ENCODE measurements at regions not wholly inside any gene's neighbourhood (a gene's known extent, or its start where the extent isn't known, plus 50 kb on each side); places are given as distances from the start of the nearest gene placed in this dataset.

DNA sequence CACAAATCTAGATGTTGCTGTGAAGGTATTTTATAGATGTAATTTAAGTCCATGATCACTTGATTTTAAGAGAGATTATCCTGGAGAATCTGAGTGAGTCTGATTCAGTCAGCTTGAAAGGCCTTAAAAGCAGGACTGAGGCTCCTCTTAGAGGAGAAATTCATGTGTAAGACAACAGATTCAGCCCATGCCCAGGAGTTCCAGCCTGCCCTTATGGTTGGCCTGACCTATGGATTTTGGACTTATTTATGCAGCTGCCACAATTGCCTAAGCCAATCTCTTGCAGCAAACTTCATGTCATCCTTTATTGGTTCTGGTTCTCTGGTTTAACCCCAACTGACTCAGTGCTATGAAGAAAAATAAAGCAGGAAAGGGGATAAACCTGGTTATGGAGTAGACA is 296.5 kb upstream of the RASGRP1 start:
- DNase-seq = no peak
- no peaks in the 10 kb centered on the region for H3K36me3 ChIP-seq (ENCODE audit: control insufficient read depth, insufficient read depth, low read length)
- H3K4me1 ChIP-seq (ENCODE audit: control insufficient read depth, insufficient read depth, low read length, poor library complexity, severe bottlenecking) = no peaks in the 10 kb centered on the region
- H3K27me3 ChIP-seq (replicated peaks; ENCODE audit: control insufficient read depth, insufficient read depth, low read length, poor library complexity, severe bottlenecking) = no peaks in the 10 kb centered on the region
- no peak overlapping the region for H3K27ac ChIP-seq (ENCODE audit: insufficient read depth, low read length, poor library complexity, severe bottlenecking)
- no peak overlapping the region for H3K4me3 ChIP-seq (ENCODE audit: insufficient read depth, low read depth, low read length, poor library complexity, severe bottlenecking)
- H3K9me3 ChIP-seq (ENCODE audit: control insufficient read depth, low read length) = no peaks in the 10 kb centered on the region

DNA sequence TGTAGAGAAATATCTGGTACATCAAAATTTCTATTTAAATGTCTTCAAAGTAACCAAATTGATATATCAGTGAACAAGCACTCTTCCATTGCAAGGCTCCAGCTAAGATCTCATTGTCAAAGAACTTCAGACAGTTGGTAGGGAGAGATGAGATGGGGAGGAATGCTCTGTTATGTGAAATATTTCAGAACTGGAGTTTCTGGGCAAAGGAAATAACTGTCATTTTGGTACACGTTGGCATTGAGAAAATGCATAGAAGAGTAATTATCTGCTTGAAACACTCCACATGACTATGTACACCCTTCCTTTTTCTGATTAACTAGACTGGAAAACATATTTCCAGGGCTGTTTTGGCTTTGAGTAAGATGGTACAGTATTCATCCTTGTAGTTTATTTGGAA is 297.5 kb upstream of the RASGRP1 start:
- Histone ChIP-seq H3K27me3 (replicated peaks; ENCODE audit: control insufficient read depth, insufficient read depth, low read length, poor library complexity, severe bottlenecking) (no peaks in the 10 kb centered on the region), H3K27ac (ENCODE audit: insufficient read depth, low read length, poor library complexity, severe bottlenecking) (no peak overlapping the region), H3K4me1 (ENCODE audit: control insufficient read depth, insufficient read depth, low read length, poor library complexity, severe bottlenecking) (no peaks in the 10 kb centered on the region), H3K36me3 (ENCODE audit: control insufficient read depth, insufficient read depth, low read length) (no peaks in the 10 kb centered on the region), H3K9me3 (ENCODE audit: control insufficient read depth, low read length) (no peaks in the 10 kb centered on the region), H3K4me3 (ENCODE audit: insufficient read depth, low read depth, low read length, poor library complexity, severe bottlenecking) (no peak overlapping the region)
- no peak for DNase-seq

DNA sequence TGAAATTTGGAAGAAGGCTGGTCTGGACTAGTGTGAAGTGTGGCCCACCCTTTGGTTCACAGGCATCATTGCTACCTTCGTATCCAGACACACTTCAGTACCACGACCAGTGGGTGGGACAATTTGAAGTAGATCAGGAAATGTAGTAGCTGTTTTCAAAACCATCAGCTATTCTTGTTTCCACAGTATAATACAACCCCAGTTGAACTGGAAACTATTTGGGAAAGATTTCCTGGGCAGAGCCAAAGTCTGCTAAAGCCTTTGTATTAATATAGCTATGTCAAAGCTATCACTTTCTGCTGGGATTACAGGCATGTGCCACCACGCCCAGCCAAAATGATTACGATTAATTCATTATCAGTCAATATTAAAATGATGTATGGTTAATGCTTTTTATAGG is 298.8 kb upstream of the RASGRP1 start:
- H3K27ac ChIP-seq (ENCODE audit: insufficient read depth, low read length, poor library complexity, severe bottlenecking) = no peak overlapping the region
- DNase-seq = no peak
- no peak overlapping the region for H3K4me3 ChIP-seq (ENCODE audit: insufficient read depth, low read depth, low read length, poor library complexity, severe bottlenecking)
- H3K36me3 ChIP-seq (ENCODE audit: control insufficient read depth, insufficient read depth, low read length) = no peaks in the 10 kb centered on the region
- H3K9me3 ChIP-seq (ENCODE audit: control insufficient read depth, low read length) = no peaks in the 10 kb centered on the region
- H3K4me1 ChIP-seq (ENCODE audit: control insufficient read depth, insufficient read depth, low read length, poor library complexity, severe bottlenecking) = no peaks in the 10 kb centered on the region
- H3K27me3 ChIP-seq (replicated peaks; ENCODE audit: control insufficient read depth, insufficient read depth, low read length, poor library complexity, severe bottlenecking) = no peaks in the 10 kb centered on the region

DNA sequence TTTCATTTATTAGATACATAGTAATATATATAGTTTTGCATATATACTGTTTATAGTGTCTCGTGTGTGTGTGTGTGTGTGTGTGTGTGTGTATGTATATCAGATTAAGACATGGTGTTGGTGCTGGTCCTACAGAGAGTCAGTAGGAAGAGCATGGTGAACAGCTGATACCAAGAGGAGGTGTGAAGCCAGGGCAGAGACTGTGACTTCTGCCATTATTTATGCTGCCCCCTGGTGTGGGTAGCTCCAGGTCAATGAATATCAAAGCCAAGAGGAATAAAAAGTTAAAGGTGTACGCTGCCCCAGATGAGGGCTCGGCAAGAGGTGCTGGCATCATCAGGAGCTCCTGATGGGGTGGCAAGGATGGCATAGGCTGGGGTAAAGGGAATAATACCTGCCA is 299.5 kb upstream of the RASGRP1 start:
- no peak for DNase-seq
- no peaks in the 10 kb centered on the region for H3K9me3 ChIP-seq (ENCODE audit: control insufficient read depth, low read length)
- no peaks in the 10 kb centered on the region for H3K27me3 ChIP-seq (replicated peaks; ENCODE audit: control insufficient read depth, insufficient read depth, low read length, poor library complexity, severe bottlenecking)
- H3K4me1 ChIP-seq (ENCODE audit: control insufficient read depth, insufficient read depth, low read length, poor library complexity, severe bottlenecking) = no peaks in the 10 kb centered on the region
- H3K4me3 ChIP-seq (ENCODE audit: insufficient read depth, low read depth, low read length, poor library complexity, severe bottlenecking) = no peak overlapping the region
- H3K36me3 ChIP-seq (ENCODE audit: control insufficient read depth, insufficient read depth, low read length) = no peaks in the 10 kb centered on the region
- H3K27ac ChIP-seq (ENCODE audit: insufficient read depth, low read length, poor library complexity, severe bottlenecking) = no peak overlapping the region

DNA sequence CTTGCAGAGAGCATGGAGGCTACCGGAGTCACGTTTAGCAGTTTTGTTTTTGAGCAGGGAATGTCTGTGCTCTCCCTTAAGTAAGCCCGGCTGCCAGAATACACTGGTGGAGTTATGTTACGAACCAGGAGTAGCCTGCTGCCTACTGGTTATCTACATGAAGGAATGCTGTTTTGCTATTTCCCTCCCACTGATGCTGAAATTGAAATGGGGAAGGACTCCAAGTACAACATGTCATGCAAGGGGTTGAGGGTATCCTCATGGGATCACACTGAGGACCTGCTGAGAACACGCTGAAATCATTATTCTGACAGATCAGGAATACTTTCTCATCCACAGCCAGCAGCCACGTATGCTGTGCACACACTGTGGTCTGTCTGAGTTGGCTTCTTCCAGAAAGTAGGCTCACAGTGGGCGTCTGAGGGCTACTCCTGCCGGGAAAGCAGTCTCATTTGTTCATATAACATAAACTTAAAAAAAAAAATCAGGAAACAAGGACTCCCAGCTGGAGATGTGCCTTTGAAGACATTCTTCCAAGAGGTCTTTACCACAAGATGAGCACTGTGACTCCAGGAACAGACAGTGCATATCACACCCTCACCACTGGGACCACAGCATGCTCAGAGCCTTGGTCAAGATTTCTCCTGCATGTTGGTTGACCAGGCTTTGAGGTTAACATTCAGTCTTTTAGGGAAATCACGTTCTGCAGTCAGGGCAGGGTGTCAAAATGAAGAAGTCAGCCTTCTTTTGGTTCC is 300.4 kb upstream of the RASGRP1 start:
- H3K4me1 ChIP-seq (ENCODE audit: control insufficient read depth, insufficient read depth, low read length, poor library complexity, severe bottlenecking) = no peaks in the 10 kb centered on the region
- no peaks in the 10 kb centered on the region for H3K9me3 ChIP-seq (ENCODE audit: control insufficient read depth, low read length)
- no peaks in the 10 kb centered on the region for H3K36me3 ChIP-seq (ENCODE audit: control insufficient read depth, insufficient read depth, low read length)
- no peaks in the 10 kb centered on the region for H3K27me3 ChIP-seq (replicated peaks; ENCODE audit: control insufficient read depth, insufficient read depth, low read length, poor library complexity, severe bottlenecking)
- DNase-seq = no peak
- H3K4me3 ChIP-seq (ENCODE audit: insufficient read depth, low read depth, low read length, poor library complexity, severe bottlenecking) = no peak overlapping the region
- H3K27ac ChIP-seq (ENCODE audit: insufficient read depth, low read length, poor library complexity, severe bottlenecking) = no peak overlapping the region

DNA sequence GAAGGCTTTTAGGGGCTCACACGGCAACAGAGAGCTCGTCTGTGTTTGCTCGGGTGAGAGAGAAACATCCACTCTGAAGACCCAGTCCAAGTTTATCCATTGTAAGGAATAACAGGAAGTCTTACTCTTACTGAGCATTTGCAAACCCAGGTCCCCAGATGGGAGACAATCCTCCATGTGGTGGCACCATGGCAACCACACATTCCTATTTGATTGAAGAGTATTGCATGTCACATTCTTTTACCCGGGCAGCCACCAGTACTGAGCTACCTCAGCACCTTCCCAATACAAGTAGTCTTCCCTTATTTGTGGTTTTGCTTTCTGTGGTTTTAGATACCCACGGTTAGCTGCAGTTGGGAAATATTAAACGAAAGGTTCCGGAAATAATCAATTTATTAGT is 302.9 kb upstream of the RASGRP1 start:
- no peaks in the 10 kb centered on the region for H3K36me3 ChIP-seq (ENCODE audit: control insufficient read depth, insufficient read depth, low read length)
- H3K27ac ChIP-seq (ENCODE audit: insufficient read depth, low read length, poor library complexity, severe bottlenecking) = no peak overlapping the region
- no peaks in the 10 kb centered on the region for H3K9me3 ChIP-seq (ENCODE audit: control insufficient read depth, low read length)
- no peaks in the 10 kb centered on the region for H3K4me1 ChIP-seq (ENCODE audit: control insufficient read depth, insufficient read depth, low read length, poor library complexity, severe bottlenecking)
- no peak overlapping the region for H3K4me3 ChIP-seq (ENCODE audit: insufficient read depth, low read depth, low read length, poor library complexity, severe bottlenecking)
- no peak for DNase-seq
- H3K27me3 ChIP-seq (replicated peaks; ENCODE audit: control insufficient read depth, insufficient read depth, low read length, poor library complexity, severe bottlenecking) = no peaks in the 10 kb centered on the region

DNA sequence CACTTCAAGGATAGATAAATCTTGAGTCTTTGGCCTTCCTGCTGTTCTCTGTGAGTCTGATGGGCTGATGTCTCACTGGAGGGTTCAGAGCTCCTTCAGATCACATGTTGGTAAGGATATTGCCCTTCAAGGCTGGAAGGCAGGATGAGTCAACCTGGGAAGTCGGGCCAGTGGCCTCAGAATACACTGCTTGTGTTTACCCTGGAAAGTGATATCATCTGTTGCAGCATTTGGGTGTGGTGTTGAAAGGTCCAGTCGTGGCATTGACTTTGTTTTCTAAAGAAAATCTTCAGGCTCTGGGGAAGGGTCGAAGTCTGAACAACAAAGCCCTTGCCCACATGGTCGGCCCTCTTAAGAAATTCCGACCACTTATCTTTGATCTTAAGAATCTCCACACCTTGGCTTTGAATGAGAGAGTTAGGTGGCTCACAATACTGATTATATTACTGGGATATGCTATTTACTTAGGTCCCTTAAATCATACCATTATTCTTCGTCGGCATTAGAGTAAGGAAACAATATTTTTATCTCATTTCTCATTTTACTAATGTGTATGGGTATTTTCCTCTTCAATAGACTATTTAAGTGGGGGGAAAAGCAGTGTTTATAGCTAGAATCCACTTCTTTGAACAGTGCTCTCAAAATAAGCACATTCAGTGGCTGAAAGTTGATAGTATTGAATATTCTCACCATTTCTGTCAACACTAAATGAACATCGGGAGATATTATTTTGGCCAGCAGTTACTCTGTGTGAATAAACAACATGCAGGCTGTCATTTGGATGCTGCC is 303.9 kb upstream of the RASGRP1 start:
- no peak for DNase-seq
- H3K9me3 ChIP-seq (ENCODE audit: control insufficient read depth, low read length) = no peaks in the 10 kb centered on the region
- H3K27ac ChIP-seq (ENCODE audit: insufficient read depth, low read length, poor library complexity, severe bottlenecking) = no peak overlapping the region

DNA sequence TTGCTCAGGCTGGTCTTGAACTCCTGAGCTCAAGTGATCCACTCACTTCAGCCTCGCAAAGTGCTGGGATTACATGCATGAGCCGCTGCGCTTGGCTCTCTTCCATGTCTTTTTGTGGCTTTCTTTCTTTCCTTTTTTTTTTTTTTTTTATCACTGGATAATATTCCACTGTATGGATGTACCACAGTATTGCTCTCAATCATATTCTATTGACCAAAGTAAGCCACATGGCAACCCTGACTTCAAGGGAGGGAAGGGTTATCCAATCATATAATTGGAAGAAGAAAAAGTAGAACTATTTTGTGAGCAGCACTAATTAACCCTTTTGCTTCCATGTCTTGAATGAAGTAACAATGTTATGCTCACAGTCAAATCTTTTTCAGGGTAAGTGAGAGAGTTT is 307.0 kb upstream of the RASGRP1 start:
- no peak for DNase-seq
- Histone ChIP-seq H3K36me3 (ENCODE audit: control insufficient read depth, insufficient read depth, low read length) (no peaks in the 10 kb centered on the region), H3K4me3 (ENCODE audit: insufficient read depth, low read depth, low read length, poor library complexity, severe bottlenecking) (no peak overlapping the region), H3K27ac (ENCODE audit: insufficient read depth, low read length, poor library complexity, severe bottlenecking) (no peak overlapping the region), H3K9me3 (ENCODE audit: control insufficient read depth, low read length) (no peaks in the 10 kb centered on the region), H3K4me1 (ENCODE audit: control insufficient read depth, insufficient read depth, low read length, poor library complexity, severe bottlenecking) (no peaks in the 10 kb centered on the region), H3K27me3 (replicated peaks; ENCODE audit: control insufficient read depth, insufficient read depth, low read length, poor library complexity, severe bottlenecking) (no peaks in the 10 kb centered on the region)

More for the DNA sequence above, 303.9 kb upstream of the RASGRP1 start:
- no peak overlapping the region for H3K4me3 ChIP-seq (ENCODE audit: insufficient read depth, low read depth, low read length, poor library complexity, severe bottlenecking)
- no peaks in the 10 kb centered on the region for H3K36me3 ChIP-seq (ENCODE audit: control insufficient read depth, insufficient read depth, low read length)
- no peaks in the 10 kb centered on the region for H3K27me3 ChIP-seq (replicated peaks; ENCODE audit: control insufficient read depth, insufficient read depth, low read length, poor library complexity, severe bottlenecking)
- H3K4me1 ChIP-seq (ENCODE audit: control insufficient read depth, insufficient read depth, low read length, poor library complexity, severe bottlenecking) = no peaks in the 10 kb centered on the region

DNA sequence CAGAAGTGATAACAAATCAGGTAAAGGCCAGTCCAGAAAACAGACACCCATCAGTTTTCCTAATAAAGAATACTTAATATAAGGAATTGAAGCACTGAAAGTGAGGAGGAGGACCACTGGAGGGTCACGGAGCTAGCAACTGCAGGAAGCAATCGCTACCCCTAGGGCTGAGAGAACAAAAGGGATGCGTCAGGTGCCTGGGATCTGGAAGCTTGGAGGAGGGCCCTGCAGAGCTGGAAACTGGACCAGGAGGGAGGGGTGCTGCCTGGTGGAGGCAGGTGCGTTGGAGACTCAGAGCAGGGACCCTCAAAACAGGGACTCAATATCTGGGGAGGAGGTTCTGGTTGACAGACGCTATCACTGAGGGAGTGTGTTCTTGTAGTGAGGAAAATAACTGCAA is 308.1 kb upstream of the RASGRP1 start:
- no peaks in the 10 kb centered on the region for H3K27me3 ChIP-seq (replicated peaks; ENCODE audit: control insufficient read depth, insufficient read depth, low read length, poor library complexity, severe bottlenecking)
- H3K9me3 ChIP-seq (ENCODE audit: control insufficient read depth, low read length) = no peaks in the 10 kb centered on the region
- H3K27ac ChIP-seq (ENCODE audit: insufficient read depth, low read length, poor library complexity, severe bottlenecking) = no peak overlapping the region
- H3K4me1 ChIP-seq (ENCODE audit: control insufficient read depth, insufficient read depth, low read length, poor library complexity, severe bottlenecking) = no peaks in the 10 kb centered on the region
- H3K4me3 ChIP-seq (ENCODE audit: insufficient read depth, low read depth, low read length, poor library complexity, severe bottlenecking) = no peak overlapping the region
- no peaks in the 10 kb centered on the region for H3K36me3 ChIP-seq (ENCODE audit: control insufficient read depth, insufficient read depth, low read length)
- DNase-seq = no peak

DNA sequence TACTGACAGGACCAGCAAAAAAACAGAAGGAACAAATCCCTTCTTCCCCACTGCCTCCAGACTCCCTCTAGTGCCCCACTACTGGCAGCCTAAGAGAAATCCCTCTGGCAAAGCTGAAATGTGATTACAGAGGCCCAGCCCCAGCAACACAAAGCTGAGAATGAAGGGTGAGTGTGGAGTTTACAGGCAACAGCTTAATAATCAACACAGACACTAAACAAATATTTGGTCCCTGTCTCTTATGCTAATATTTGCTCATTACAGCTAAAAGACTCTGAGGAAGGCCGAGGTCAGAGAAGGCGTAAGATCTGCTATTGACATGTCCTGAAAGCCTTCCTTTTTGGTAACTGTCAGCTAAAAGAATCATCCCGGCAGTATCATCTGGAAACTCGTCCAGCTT is 308.5 kb upstream of the RASGRP1 start:
- H3K27ac ChIP-seq (ENCODE audit: insufficient read depth, low read length, poor library complexity, severe bottlenecking) = no peak overlapping the region
- DNase-seq = no peak
- no peaks in the 10 kb centered on the region for H3K27me3 ChIP-seq (replicated peaks; ENCODE audit: control insufficient read depth, insufficient read depth, low read length, poor library complexity, severe bottlenecking)
- H3K4me1 ChIP-seq (ENCODE audit: control insufficient read depth, insufficient read depth, low read length, poor library complexity, severe bottlenecking) = no peaks in the 10 kb centered on the region
- no peaks in the 10 kb centered on the region for H3K36me3 ChIP-seq (ENCODE audit: control insufficient read depth, insufficient read depth, low read length)
- H3K4me3 ChIP-seq (ENCODE audit: insufficient read depth, low read depth, low read length, poor library complexity, severe bottlenecking) = no peak overlapping the region
- no peaks in the 10 kb centered on the region for H3K9me3 ChIP-seq (ENCODE audit: control insufficient read depth, low read length)
